Fibroblast of mammary gland (primary cell): ENCODE measurements at regions not wholly inside any gene's neighbourhood (a gene's known extent, or its start where the extent isn't known, plus 50 kb on each side); places are given as distances from the start of the nearest gene placed in this dataset.

Experiments used
- DNase-seq: peaks from one replicate; pipeline ENCODE4 v3.0.0-alpha.2; 2010; ENCODE audit warnings: low read depth
- H3K4me3 ChIP-seq: 2 replicates; pipeline ENCODE4 v1.5.1; 2011; ENCODE audit warnings: low read depth, mild to moderate bottlenecking, low read length, moderate library complexity; ENCODE audit not compliant: control insufficient read depth
- TF ChIP-seq, protein P1 (sequence below): conservative IDR thresholded peaks from 2 replicates; pipeline ENCODE4 v1.5.1; 2011; ENCODE audit warnings: low read depth, low read length, inconsistent platforms; ENCODE audit not compliant: control insufficient read depth, insufficient read depth

- no peak for DNase-seq
- TF ChIP-seq, protein P1, sequence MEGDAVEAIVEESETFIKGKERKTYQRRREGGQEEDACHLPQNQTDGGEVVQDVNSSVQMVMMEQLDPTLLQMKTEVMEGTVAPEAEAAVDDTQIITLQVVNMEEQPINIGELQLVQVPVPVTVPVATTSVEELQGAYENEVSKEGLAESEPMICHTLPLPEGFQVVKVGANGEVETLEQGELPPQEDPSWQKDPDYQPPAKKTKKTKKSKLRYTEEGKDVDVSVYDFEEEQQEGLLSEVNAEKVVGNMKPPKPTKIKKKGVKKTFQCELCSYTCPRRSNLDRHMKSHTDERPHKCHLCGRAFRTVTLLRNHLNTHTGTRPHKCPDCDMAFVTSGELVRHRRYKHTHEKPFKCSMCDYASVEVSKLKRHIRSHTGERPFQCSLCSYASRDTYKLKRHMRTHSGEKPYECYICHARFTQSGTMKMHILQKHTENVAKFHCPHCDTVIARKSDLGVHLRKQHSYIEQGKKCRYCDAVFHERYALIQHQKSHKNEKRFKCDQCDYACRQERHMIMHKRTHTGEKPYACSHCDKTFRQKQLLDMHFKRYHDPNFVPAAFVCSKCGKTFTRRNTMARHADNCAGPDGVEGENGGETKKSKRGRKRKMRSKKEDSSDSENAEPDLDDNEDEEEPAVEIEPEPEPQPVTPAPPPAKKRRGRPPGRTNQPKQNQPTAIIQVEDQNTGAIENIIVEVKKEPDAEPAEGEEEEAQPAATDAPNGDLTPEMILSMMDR: no peak
- H3K4me3 ChIP-seq: no peak overlapping the region
These were observed 60.6 kb upstream of the CD34 start for GRCh38 chr1:207971331-207972219.

DNA sequence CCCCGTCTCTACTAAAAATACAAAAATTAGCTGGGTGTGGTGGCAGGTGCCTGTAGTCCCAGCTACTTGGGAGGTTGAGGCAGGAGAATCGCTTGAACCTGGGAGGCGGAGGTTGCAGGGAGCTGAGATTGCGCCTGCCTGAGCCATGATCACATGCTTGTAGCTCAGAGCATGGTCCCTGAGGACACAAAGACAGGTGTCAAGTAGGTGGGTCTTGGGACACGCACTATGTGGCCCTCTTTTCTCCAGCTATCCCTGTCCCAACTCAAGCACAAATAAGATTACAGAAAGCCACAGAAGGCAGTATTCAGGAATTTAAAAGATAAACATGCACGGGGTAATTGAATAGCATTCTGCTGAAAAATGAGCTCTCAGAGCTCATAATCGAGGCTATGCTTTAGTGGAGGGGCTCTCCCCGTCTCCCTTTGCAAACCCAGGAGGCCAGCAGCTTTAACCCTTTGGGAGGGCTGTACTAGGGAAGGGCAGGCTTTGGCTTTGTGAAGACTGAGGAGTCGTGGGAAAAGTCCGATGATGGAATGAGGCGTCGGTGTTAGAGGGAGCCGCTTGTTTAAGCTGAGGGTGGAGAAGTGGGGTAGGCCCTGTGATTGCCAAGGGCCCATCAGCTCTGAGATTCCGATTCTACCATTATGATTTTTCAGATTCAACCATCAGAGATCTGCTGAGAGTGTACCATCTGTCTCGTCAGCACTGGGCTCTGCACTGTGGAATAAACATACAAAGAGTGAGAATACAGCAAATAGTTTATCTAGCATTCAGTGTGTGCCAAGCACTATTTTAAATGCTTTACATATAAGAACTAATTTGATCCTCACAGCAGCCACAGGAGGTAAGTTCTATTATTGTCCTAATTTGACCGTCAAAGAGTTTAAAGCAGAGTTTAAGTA lies 59.7 kb upstream of the CD34 start:
- TF ChIP-seq, protein P1: no peak
- DNase-seq: no peak
- H3K4me3 ChIP-seq: no peak overlapping the region

DNA sequence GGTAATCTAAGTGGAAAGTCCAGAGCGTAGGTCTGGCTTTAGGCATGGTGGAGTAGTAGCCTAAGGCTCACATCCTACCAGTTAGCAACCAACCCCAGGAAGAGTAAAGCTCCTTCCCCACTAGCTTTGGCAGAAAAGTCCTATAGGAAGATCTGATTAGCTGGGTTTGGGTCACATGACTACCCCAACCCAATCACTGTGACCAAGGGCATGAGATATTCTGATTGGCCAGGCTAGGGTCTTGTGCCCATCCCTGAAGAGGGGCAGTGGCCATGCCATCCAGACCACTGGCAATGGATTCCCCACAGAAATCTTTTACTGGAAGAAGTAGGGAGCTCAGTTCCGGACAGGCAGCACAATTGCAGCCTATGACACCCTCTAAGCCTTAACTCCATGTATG lies 58.6 kb upstream of the CD34 start:
- TF ChIP-seq, protein P1: no peak
- no peak for DNase-seq
- H3K4me3 ChIP-seq: no peak overlapping the region

DNA sequence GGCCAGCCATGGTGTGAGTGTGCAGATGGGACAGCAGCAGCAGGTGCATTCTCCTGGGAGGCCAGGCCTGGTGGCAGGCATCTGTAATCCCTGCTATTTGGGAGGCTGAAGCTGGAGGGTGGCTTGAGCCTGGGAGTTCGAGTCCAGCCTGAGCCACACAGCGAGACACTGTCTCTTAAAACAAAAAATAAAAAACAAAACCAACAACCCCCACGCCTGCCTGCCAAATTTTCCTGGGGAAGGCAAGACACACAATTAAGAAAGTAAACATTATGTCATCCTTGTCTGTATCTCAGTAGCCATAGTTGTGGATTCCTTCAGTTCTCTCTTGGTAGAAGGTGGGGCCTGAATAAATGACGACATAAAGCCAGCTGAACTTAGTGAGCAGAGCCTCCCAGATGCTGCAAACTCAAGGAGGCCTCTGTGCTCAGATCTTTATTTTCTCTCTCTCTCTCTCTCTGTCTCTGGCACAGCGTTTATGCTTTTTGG lies 57.6 kb upstream of the CD34 start:
- TF ChIP-seq, protein P1: no peak
- H3K4me3 ChIP-seq: no peak overlapping the region
- no peak for DNase-seq

DNA sequence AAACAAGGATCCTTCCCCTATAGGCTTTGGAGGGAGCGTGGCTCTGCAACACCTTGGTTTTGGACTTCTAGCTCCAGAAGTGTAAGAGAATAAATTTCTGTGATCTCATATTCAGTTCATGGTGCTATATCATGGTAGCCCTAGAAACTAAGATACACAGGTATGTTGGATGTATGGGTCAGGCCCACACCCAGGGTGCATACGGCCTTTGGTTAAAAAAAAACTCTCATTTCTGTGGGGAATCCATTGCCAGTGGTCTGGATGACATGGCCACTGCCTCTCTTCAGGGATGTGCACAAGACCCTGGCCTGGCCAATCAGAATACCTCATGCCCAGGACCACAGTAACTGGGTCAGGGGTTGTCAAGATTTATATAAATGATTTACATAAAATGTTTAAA lies 56.8 kb upstream of the CD34 start:
- no peak overlapping the region for H3K4me3 ChIP-seq
- TF ChIP-seq, protein P1: no peak
- DNase-seq: no peak

- no peak overlapping the region for H3K4me3 ChIP-seq
- TF ChIP-seq, protein P1: no peak
- DNase-seq: no peak
These were observed 55.6 kb upstream of the CD34 start for GRCh38 chr1:207966521-207966920.
